B cell (primary cell): ENCODE measurements at regions not wholly inside any gene's neighbourhood (a gene's known extent, or its start where the extent isn't known, plus 50 kb on each side); places are given as distances from the start of the nearest gene placed in this dataset.

Source experiments
- ATAC-seq: fragments of 200-7000 bp; cut with Tn5 transposase; one replicate; pipeline ENCODE4 v1.10.0; 2021; ENCODE audit warnings: low read depth, mild to moderate bottlenecking, moderate number of reproducible peaks, moderate library complexity
- CTCF ChIA-PET: fragments of 350-600 bp; sonication (Branson Sonifier 250); formaldehyde crosslinking; loops from one replicate; lab custom pipeline; 2021; ENCODE audit warnings: antibody characterized with exemption, inconsistent platforms; lab: Charles Lee
- POLR2A ChIA-PET: fragments of 350-600 bp; sonication (Branson Sonifier 250); formaldehyde crosslinking; loops from one replicate; lab custom pipeline; 2021; ENCODE audit warnings: antibody characterized with exemption; lab: Charles Lee
- DNase-seq: peaks from one replicate; pipeline ENCODE4 v3.0.0; 2013
- H2AFZ ChIP-seq: 2 replicates; pipeline ENCODE4 v1.6.1; 2012; ENCODE audit warnings: mild to moderate bottlenecking, low read depth, low read length; ENCODE audit not compliant: insufficient read depth, poor library complexity, severe bottlenecking
- H3K27ac ChIP-seq, 2 donors: 1 replicate in 1 of 2; 2 replicates in 1 of 2; pipeline ENCODE4 v1.5.1; 2012 to 2013; ENCODE audit warnings: low read length in 2 of 2, mild to moderate bottlenecking in 2 of 2, moderate library complexity in 1 of 2
- H3K27me3 ChIP-seq, 4 experiments: fragments of 200-600 bp in 1 of 4; sonication (generic) in 1 of 4; replicated peaks in 1 of 4; 1 replicate in 2 of 4; 2 replicates in 2 of 4; pipeline versions ENCODE4 v1.6.1 to v1.7.0; 2013 to 2016; ENCODE audit warnings: low read length in 3 of 4, mild to moderate bottlenecking in 2 of 4, mixed read lengths in 1 of 4, moderate library complexity in 1 of 4; ENCODE audit not compliant: insufficient read depth in 4 of 4, control insufficient read depth in 3 of 4; ENCODE audit errors: control extremely low read depth in 1 of 4
- H3K36me3 ChIP-seq, 2 experiments: replicated peaks in 1 of 2; 1 replicate in 1 of 2; 2 replicates in 1 of 2; pipeline versions ENCODE4 v1.6.1 to v1.7.1; 2013; ENCODE audit warnings: low read length in 1 of 2; ENCODE audit not compliant: insufficient read depth in 2 of 2, control insufficient read depth in 1 of 2; ENCODE audit errors: control extremely low read depth in 1 of 2, extremely low read depth in 1 of 2
- H3K4me1 ChIP-seq, 2 donors: fragments of 200-600 bp in 1 of 2; sonication (generic) in 1 of 2; 1 replicate in 1 of 2; 2 replicates in 1 of 2; pipeline versions ENCODE4 v1.5.1 to v1.6.1; 2013 to 2017; ENCODE audit warnings: low read length in 2 of 2; ENCODE audit not compliant: control insufficient read depth in 2 of 2, insufficient read depth in 2 of 2
- H3K4me2 ChIP-seq: replicated peaks from 2 replicates; pipeline ENCODE3; 2012; ENCODE audit warnings: mild to moderate bottlenecking, low read depth, low read length; ENCODE audit not compliant: poor library complexity, severe bottlenecking
- H3K4me3 ChIP-seq, 5 experiments: fragments of 200-600 bp in 1 of 5; sonication (generic) in 1 of 5; 1 replicate in 3 of 5; 2 replicates in 2 of 5; pipeline versions ENCODE4 v1.5.1 to v1.7.0; 2011 to 2016; ENCODE audit warnings: low read length in 4 of 5, mild to moderate bottlenecking in 4 of 5, low read depth in 2 of 5, control low read depth in 1 of 5, moderate library complexity in 1 of 5; ENCODE audit not compliant: insufficient read depth in 1 of 5; ENCODE audit errors: control extremely low read depth in 1 of 5, extremely low read depth in 1 of 5
- H3K79me2 ChIP-seq: fragments of 200-600 bp; sonication (generic); one replicate; pipeline ENCODE4 v1.6.0; 2016; ENCODE audit warnings: low read length; ENCODE audit not compliant: control insufficient read depth, insufficient read depth
- H3K9ac ChIP-seq: fragments of 200-600 bp; sonication (generic); 2 replicates; pipeline ENCODE4 v1.6.1; 2017; ENCODE audit warnings: mild to moderate bottlenecking, low read length, moderate library complexity
- H3K9me3 ChIP-seq, 3 donors: one replicate each; pipeline versions ENCODE4 v1.6.1 to v1.7.1; 2013; ENCODE audit warnings: low read length in 2 of 3; ENCODE audit not compliant: control insufficient read depth in 2 of 3, insufficient read depth in 1 of 3; ENCODE audit errors: control extremely low read depth in 1 of 3
- H4K20me1 ChIP-seq: 2 replicates; pipeline ENCODE4 v1.6.0; 2012; ENCODE audit warnings: mild to moderate bottlenecking, low read length; ENCODE audit not compliant: insufficient read depth, control insufficient read depth, poor library complexity, severe bottlenecking
- H3K27ac Mint-ChIP-seq: one replicate; pipeline ENCODE4 v1.8.0; 2021; ENCODE audit warnings: mixed read lengths
- H3K27me3 Mint-ChIP-seq: one replicate; pipeline ENCODE4 v1.8.0; 2021; ENCODE audit warnings: mixed read lengths
- H3K4me1 Mint-ChIP-seq: one replicate; pipeline ENCODE4 v1.8.0; 2021; ENCODE audit warnings: mixed read lengths
- H3K4me3 Mint-ChIP-seq: one replicate; pipeline ENCODE4 v1.8.0; 2021; ENCODE audit warnings: mixed read lengths
- H3K9me3 Mint-ChIP-seq: one replicate; pipeline ENCODE4 v1.8.0; 2022; ENCODE audit warnings: mixed read lengths; ENCODE audit not compliant: insufficient read depth
- EZH2 ChIP-seq: IDR thresholded peaks from 2 replicates; pipeline ENCODE4 v1.6.1; 2012; ENCODE audit warnings: borderline replicate concordance, low read depth, mild to moderate bottlenecking, moderate library complexity, low read length; ENCODE audit not compliant: insufficient read depth, poor library complexity, severe bottlenecking
- WGBS: methylation state at CpG from one replicate; pipeline ENCODE4 v1.1.5; 2013; ENCODE audit warnings: missing lambda C conversion rate; ENCODE audit not compliant: insufficient coverage; 5-methylcytosine and 5-hydroxymethylcytosine counted together
- intact Hi-C: fragments of 100-400 bp; cut with micrococcal nuclease; formaldehyde crosslinking; loops from one replicate; pipeline ENCODE4 v1.10.0; 2022
- TF ChIP-seq, protein P1 (sequence below): fragments of 200-600 bp; IDR thresholded peaks from one replicate; pipeline ENCODE4 v1.8.0; 2022; ENCODE audit warnings: antibody characterized with exemption, mild to moderate bottlenecking

DNA sequence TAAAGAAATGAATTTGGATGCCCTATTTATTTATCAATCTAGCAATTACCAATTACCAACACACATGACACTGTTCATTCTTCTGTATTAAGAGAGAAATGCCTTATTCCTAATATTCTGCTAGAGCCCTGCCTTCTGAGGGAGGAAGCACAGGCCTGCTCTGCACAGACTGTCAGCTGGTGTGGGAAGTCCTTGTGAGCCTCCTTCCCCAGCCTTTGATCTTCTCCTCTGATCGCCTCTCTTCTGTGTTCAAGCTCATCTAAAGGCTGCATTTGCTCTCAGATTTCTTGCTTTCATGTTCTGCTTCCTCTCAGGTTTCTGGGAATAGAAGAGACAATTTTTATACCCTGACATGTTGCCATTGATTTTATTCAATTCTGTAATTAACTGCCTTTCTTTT, 290.6 kb upstream of the UMPS start:
- CTCF ChIA-PET, result no interaction called here

DNA sequence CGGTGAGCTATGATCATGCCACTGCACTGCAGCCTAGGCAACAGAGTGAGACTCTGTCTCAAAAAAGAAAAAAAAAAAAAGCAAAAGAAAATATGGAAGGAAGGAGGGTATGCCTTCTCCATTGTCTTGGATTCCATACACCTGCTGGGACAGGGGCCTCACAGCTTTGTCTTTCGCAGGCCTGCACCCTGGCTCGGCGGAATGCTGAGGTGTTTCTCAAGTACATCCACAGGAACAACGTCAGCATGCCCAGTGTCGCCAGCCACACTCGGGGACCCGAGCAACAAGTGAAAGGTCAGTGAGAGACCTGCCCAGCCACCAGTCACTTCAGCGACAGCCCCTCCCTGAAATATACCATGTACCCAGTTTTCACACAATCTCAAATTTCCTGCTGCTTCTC, 288.5 kb upstream of the UMPS start:
- ATAC-seq (no peak), DNase-seq (no peak)
- no peak overlapping the region for H3K4me2 ChIP-seq
- POLR2A ChIA-PET, result no interaction called here
- H4K20me1 ChIP-seq, result no peaks in the 10 kb centered on the region
- H3K4me3 ChIP-seq, result no peak overlapping the region
- no peaks in the 10 kb centered on the region for H3K9me3 ChIP-seq
- Mint-ChIP-seq H3K4me3 (no peak overlapping the region), H3K27ac (no peak overlapping the region), H3K27me3 (peaks cover 9% of the 10 kb centered on the region), H3K4me1 (no peaks in the 10 kb centered on the region), H3K9me3 (no peaks in the 10 kb centered on the region)
- no peak overlapping the region for H2AFZ ChIP-seq
- H3K9ac ChIP-seq, result no peak overlapping the region
- H3K79me2 ChIP-seq, result no peaks in the 10 kb centered on the region
- H3K27me3 ChIP-seq, result no peaks in the 10 kb centered on the region
- no peak overlapping the region for H3K27ac ChIP-seq
- WGBS, result 100% methylated on average over 8 of the region's 9 CpGs
- intact Hi-C loops, result no loop called here
- CTCF ChIA-PET, result no interaction called here
- H3K36me3 ChIP-seq, result no peaks in the 10 kb centered on the region
- no peaks in the 10 kb centered on the region for H3K4me1 ChIP-seq
- TF ChIP-seq EZH2, result no peak
- TF ChIP-seq, protein P1, sequence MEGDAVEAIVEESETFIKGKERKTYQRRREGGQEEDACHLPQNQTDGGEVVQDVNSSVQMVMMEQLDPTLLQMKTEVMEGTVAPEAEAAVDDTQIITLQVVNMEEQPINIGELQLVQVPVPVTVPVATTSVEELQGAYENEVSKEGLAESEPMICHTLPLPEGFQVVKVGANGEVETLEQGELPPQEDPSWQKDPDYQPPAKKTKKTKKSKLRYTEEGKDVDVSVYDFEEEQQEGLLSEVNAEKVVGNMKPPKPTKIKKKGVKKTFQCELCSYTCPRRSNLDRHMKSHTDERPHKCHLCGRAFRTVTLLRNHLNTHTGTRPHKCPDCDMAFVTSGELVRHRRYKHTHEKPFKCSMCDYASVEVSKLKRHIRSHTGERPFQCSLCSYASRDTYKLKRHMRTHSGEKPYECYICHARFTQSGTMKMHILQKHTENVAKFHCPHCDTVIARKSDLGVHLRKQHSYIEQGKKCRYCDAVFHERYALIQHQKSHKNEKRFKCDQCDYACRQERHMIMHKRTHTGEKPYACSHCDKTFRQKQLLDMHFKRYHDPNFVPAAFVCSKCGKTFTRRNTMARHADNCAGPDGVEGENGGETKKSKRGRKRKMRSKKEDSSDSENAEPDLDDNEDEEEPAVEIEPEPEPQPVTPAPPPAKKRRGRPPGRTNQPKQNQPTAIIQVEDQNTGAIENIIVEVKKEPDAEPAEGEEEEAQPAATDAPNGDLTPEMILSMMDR, result no peak

More for the DNA sequence above, 290.6 kb upstream of the UMPS start:
- Histone ChIP-seq H3K79me2 (no peaks in the 10 kb centered on the region), H3K36me3 (no peaks in the 10 kb centered on the region), H3K4me3 (no peak overlapping the region), H3K27ac (no peak overlapping the region), H3K4me2 (no peak overlapping the region), H2AFZ (no peak overlapping the region), H3K4me1 (no peaks in the 10 kb centered on the region), H3K9me3 (no peaks in the 10 kb centered on the region), H4K20me1 (no peaks in the 10 kb centered on the region), H3K9ac (no peak overlapping the region), H3K27me3 (no peaks in the 10 kb centered on the region)
- Mint-ChIP-seq H3K9me3 (no peaks in the 10 kb centered on the region), H3K27ac (no peak overlapping the region), H3K27me3 (peaks cover 9% of the 10 kb centered on the region), H3K4me3 (no peak overlapping the region), H3K4me1 (no peaks in the 10 kb centered on the region)
- no peak for DNase-seq
- WGBS, result no CpG with 5 or more reads among the region's 1 CpG
- TF ChIP-seq, protein P1, result no peak
- TF ChIP-seq EZH2, result no peak
- ATAC-seq, result no peak
- POLR2A ChIA-PET, result no interaction called here
- intact Hi-C loops, result no loop called here
